HG02973 (cell line): ENCODE measurements at regions not wholly inside any gene's neighbourhood (a gene's known extent, or its start where the extent isn't known, plus 50 kb on each side); places are given as distances from the start of the nearest gene placed in this dataset.
A peak's percentile ranks its signal among the peaks of the same experiment; 100 is the strongest.

Experiments used
- ATAC-seq: cut with Tn5 transposase; IDR thresholded peaks from one replicate; pipeline ENCODE4 v1.9.1; 2021; ENCODE audit warnings: moderate library complexity; ENCODE audit not compliant: unreplicated experiment

DNA sequence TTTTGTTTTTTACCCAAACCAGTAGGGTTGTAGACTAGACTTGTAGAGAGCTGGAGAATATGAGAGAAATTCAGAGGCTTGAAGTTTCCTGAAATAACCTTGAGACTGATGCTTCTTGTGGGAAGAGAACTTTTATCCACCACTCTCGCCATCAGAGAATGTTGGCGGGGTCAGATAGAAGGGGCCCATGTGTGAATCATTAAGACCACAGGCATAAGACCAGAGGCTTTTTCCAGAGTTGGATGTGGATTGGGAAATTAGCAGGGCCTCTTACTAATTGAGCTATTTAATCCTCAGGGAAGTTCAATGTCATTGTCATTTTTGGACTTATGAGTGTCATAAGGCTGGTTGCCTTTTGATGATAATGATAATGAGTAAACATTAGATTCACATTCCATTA is 246.9 kb upstream of the THRB start:
- ATAC-seq = no peak

DNA sequence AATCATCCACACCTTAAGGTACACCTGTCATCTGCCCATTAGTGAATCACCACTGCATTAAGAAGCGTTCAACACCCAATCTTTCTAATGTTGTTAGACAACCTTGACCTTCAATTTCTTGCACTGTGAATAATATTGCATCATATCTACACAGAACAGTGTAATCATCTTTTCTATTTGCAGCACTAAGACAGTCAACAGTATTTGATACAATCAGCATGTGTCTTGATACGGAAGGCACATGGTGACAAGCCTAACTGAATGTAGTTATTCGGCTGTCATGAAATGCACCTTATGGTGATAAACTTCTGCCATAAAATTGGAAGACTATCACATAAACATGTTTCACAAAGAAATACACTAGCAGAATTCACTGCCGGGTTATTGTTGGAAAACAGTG is 253.9 kb upstream of the THRB start:
- no peak for ATAC-seq

DNA sequence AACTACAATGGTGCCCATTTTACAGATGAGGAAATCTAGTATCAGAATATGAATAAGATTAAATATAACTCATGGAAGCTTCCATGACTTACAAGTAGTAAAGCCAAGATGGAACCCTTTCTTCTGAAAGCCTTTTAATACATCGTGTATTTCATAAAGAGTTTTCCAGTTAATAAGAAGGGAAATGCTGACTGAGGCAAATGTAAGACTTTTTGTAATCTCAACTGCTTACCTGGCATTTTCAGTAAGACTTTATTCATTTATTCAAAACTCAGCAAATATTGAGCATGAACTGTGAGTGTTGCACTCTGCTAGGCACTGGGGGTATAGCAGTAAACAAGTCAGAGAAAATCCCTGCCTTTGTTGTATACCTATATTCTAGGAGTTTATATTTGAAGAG is 256.4 kb upstream of the THRB start:
- ATAC-seq = no peak

DNA sequence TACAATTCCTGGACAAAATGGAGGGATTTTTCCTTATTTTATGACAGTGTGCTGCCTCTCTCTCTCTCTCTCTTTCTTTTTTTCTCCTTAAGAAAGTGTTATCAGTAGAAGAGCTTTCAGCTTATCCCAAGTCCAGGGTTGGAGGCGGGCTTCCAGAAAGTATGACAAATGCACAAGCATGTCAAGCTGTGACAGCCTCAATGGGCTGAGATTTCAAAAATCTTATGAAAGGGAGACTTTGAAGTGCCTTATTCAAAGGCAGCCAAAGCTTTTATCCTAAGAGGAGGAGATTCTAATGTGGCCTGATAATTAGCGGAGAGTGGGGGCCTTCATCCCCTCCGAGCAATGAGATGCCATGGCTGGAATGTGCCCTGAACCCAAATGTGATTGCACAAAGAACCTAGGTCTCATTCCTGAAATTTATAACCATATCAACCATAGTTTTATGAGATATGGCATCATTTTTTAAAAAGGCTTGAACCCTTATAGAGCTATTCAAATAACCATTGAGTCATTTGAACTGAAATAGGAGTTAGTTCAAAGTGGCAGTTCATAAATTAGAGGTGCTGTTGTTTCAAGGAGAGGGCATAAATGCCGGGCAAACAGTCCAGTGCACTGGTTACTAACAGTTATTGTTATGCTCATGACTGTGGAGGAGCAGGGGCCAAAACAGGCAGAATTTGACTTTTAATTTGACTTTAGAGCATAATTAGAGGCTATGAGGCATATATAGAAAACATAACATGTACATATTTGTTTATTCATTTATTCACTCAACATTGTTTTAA is 261.6 kb upstream of the THRB start:
- ATAC-seq = no peak

DNA sequence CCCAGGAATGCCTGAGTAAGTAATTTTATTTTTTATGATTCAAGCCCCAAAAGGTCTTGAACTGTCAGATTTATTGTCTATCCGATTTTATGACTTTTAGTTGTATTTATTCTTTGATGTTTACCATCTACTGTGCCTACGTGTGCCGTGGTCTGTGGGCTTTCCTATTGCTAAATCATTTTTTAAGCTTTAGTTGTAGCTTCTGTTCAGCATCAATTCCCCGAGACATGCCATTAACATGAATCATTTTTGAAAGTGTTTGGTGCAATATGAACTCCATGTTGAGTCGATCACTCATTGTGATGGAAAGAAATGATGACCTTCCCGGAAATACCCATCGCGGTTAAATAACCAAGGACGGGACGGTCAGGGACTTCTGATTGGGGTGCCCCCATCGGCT is 268.7 kb upstream of the THRB start:
- no peak for ATAC-seq

DNA sequence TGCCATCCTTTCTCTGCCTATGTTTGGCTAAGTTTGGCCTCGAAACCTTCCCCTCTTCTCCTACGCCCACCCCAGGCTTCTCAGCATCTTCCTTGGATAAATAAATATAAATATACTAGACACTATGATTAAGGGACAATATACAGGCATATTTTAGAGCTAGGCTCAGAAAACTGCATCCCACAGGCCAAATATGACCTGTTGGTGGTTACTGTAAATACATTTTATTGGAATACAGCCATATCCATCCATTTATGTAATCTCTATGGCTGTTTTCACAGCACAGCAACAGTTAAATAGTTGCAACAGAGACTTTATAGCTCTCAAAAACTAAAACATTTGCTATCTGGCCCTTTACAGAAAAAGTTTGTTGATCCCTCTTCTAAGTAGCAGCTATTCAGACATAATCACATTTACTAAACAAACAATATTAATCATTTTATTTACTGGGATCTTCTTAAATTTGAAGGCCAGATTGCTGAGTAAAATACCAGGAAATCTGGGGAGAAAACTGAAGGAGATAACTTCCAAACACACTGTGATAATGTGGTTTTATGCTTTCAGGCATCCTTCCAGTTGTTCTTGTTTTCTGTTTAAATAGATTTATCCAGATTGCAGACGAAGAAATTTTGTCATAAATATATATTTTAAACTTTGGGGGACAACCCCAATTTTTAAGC is 269.7 kb upstream of the THRB start:
- ATAC-seq = no peak

DNA sequence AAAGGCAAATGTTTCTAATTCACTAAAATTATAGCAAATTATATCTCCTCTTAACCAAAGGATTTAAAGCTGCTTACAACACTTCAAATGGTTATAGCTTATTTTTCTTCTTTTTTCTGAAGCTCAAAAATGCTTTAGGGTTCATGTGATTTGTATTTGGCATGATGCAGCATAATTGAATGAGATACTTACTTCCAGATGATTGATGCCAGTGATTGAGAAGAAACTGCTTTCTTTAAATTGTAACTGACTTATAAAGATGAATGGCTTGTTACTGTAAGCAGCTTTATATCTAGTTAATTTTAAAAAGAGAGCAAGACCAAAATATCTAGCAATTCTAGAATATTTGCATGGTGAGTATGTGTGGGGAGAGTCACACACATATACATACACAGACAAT is 270.7 kb upstream of the THRB start:
- ATAC-seq = no peak

DNA sequence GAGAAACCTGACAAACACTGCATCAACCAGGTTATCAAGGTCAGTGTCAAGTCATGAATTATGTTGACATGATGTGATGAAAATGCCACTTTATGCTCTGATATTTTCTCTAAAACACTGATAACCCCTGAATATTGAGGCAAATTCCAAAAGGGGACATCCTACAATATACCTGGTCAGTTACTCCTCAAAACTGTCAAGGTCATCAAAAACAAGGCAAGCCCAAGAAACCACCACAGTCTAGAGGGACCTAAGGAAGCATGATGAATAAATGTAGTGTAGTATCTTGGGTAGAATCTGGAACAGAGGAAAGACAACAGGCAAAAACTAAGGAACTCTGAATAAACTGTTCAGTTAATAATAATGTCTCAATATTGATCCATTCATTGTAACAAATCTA is 275.3 kb upstream of the THRB start:
- ATAC-seq = no peak

DNA sequence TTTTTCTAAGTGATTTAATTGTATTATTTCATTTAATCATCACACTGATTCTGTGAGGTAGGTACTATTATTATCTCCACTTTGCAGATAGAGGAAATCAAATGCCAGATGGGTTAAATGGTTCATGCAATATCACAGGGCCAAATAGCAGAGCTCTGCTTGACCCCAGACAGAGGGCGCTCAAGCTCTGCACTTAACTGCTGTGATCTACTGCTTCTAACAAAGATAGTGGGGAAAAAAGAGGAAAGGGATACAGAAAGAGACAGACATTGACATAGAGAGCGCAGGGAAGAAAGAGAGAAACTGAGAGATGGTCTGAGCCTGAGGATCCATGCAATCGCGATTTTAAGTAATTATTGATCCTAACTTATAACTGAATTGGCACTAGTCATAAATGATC is 279.1 kb upstream of the THRB start:
- peak; percentile 81 for ATAC-seq

DNA sequence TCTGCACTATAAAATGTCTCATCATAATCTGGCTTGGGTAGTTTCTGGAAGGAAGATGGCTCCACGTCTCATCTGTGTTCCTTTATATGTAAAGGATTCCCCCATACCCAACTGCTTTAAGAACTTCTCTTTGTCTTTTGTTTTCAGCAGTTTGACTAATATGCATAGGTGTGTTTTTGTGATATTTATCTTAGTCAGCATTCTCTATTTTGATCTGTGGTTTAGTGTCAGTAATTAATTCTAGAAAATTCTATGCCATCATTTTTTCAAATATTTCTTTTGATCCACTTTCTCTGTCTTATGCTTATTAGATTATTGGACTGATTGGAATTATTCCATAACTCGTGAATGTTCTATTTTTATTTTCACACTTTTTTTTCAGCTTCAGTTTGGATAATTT is 286.3 kb upstream of the THRB start:
- no peak for ATAC-seq

DNA sequence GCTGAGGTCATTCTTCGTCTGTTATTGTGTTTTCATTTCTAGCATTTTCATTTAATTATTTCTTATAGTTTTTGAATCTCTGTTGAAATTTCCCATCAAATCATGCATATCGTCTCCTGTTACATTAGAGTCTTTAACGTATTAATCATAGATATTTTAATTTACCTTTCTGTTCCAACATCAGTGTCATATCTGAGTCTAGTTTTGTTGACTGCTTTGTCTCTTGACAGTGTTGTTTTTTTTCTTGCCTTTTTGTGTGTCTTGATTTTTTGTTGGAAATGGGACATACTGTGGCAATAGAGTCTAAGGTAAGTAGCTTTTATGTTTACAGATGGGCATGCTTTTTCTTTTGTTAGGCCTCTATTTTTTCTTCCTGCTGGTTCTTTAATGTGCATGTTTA is 286.8 kb upstream of the THRB start:
- no peak for ATAC-seq

DNA sequence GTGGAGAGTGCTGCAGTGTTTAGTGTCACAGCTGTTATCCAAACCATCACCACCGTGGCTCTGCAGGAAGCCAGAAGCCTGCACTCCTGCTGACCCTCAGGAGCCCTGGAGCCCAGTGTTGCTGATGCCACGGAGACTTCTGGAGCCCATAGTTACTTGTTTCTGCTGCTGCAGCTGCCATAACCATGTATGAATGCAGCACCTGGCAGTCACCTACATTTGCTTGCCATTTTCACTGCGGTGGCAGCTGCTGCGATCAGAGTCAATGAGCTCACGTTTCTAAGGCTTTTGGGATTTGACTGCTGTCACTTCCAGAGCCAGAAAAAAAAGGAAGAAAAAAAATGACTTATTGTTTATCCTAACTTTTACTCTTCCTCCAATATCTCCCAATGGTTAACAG is 299.2 kb upstream of the THRB start:
- ATAC-seq = no peak

DNA sequence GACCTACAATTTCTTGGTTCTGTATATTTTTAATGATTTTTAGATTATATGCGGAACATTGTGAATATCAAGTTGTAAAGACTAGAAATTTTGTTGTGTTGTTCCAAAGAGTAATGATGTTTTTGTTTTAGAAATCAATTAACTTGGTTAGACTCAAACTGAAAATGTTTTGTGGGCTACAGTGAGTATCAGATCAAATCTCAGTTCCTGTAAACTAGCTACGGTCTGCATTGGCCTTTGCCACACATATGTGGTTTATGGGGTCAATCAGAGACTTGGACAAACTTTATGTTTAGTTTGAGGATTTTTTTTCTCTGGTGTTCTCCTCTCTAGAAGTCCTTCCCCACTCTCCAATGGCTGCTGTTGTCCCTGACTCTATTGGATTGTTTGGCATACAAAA is 308.0 kb upstream of the THRB start:
- ATAC-seq = peak; percentile 99

DNA sequence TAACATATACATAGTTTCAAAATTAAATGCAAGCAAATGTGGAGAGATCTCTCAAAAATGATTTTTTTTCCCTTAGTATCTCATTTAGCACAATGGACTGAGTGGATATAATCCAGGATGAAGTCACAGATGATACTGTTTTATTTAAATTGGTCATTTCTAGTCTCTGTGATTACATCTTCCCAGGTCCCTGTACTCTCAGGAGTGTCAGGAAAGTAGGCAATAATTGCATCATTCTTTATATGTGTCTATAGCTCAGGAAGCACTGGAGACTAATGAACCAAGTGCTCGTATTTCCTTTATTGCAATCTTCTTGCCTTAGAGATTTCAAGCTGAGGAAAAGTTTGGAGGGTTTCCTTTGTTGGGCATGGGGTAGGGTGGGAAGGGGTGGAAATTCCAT is 309.4 kb upstream of the THRB start:
- ATAC-seq = no peak

DNA sequence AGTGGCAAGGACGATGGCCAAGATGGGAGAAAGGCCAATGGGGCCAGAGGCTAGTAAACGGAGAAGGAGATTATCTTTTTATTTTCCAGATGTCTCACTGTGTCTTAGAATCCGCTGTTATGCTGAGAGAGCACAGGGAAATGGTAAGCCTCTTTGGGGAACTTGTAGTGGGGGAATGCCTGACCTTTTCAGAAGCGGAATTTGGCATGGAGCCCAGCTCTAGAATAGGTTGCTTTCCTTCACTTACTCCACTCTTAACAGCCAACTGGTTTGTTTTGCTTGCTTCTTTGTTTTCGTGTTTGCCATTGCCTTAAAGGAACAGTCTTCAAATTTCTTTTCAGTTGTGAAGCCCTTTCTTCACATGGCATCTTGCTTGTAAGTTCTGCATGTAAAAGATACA is 316.2 kb upstream of the THRB start:
- no peak for ATAC-seq

DNA sequence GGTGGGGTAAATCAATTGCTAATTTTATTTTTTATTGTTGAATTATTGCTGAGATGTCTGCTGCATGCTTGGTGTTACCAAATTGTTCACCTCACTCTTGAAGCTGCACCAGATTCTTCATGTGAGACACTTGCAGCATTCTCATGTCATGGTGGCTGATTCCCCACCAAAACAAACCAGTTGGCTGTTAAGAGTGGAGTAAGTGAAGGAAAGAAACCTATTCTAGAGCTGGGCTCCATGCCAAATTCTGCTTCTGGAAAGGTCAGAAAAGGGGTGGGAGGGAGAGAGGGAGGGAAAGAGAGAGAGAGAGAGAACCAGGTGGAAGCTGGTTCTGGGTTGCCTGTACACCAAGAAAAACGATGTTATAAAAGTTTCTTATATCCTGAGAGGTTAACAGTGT is 317.5 kb upstream of the THRB start:
- ATAC-seq = no peak

DNA sequence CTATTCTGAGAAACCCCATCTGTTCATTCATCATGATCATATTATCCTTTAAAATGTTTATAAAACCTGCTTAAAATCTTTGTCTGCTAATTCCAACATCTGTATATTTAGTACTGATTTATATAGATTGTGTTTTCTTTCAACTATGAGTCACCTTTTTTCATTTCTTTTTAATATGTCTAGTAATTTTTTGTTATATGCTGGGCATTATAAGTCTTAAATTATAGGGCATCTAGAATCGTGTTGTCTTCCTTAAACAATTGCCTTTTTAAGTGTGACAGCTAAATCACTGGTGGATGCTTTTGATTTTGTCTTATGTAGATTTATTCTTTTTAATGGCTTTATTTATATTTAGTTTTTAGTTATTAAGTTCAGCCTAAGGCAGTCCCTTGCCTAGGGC is 323.4 kb upstream of the THRB start:
- no peak for ATAC-seq

DNA sequence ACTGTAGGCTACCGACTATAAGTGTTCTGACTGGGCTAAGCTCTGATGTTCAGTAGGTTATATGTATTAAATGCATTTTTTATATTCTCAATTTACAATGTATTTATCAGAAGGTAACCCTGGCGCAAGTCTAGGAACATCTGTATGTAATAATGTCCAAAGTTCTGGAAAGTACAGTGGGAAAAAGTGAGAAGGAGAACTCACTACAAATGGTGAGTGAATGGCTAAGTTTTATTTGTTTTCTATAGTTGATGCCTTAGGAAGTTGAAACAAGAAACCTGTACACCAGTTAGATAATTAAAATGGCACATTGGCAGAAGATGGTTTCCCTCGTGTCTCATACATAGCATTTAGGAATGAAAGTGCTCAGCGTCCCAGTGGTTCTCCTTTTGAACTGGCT is 333.4 kb upstream of the THRB start:
- ATAC-seq = no peak

DNA sequence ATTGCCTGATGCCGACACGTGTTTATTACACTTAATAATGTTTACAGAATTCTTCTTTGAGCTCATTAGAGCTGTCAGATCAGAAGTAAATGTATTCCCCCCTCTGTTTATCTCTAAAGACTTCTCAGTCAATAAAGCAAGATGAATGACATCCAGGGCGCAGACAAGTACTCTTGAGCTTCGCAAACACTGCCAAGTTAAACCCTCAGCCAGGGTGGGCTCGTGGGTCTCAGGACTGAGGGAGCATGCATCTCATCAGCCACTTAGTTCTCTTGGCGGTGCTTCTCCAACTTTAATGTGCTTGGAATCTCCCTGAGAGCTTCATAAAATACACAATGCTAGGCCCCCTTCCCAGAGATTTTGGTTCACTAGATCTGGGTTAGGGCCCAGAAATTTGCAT is 333.9 kb upstream of the THRB start:
- no peak for ATAC-seq

DNA sequence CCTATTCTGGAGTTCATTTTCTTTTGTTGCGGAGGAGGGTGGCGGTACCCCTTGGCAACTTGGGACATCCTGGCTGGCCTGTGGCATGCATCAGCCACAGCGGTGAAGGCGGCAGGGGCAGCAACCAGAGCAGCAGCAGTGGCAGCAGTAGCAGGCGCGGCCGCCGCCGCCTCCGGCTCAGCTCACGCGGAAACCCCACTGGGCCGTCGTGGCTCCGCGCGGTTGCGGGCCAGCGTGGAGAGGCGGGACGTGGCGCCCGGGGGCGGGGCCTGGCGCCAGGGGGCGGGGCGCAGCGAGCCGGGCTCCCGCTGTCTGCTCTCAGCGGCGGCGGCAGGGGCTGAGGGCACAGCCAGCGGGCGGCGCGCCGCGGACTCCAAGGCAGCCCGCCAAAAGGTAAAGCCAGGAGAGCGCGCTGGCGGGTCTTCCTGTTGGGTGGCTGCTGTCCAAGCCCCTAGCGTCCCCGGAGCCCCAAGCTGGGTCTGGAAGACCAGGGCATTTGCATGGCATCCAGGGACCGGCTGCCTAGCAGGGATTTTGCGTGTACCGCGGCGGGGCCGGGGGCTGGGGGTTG is 334.4 kb upstream of the THRB start:
- no peak for ATAC-seq

DNA sequence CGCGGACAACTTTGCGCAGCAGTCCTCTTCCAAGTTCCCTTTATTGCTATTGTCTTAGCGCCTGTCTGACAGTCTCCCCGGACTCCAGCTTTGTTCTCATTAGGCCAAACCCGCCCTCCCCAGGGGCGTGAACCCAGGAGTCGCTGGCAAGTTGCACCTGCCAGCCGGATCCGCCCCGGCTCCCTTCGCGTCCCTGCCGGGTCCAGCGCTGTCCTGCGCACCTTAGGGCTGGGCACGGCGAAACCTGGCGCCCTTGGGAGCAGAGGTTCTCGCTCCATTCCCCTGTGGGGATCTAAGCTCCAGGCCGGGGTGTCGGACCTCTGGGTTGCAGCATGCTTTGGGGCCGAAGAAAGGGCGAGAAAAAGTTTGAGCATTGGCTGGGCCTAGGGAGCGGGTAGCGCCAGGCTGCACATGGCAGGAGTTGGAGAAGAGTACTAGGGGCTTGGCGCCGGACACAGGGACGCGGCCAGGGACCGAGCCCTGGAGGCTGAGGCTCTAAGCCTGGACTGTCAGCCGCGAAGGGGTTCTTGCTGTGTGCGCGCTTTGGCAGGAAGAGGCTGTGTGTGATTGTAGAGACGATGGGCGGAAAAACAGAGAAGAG is 335.1 kb upstream of the THRB start:
- no peak for ATAC-seq
